ENCODE measurements at regions not wholly inside any gene's neighbourhood (a gene's known extent, or its start where the extent isn't known, plus 50 kb on each side); places are given as distances from the start of the nearest gene placed in this dataset.

DNA sequence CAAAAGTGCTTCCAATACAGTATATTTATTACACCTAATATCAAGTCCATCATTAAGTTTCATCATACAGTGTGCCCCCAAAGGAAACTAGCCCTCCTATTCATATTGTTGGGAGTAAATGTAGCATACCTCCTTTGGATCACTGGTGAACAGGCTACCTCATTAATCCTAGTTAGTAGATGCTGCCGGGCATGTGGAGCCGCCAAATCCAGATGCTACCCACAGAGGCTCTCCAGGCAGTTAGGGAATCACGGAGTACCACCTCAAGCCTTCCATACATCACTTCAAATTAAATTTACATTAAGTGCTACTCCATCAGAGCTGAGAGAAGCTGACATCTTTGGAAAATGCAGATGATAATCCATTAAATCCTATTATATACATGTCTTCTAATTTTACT is 121.7 kb upstream of the FOXD3 start:
- no peak for TF ChIP-seq POLR2AphosphoS5 (IDR thresholded peaks at IDR 0.05; ENCODE audit: borderline replicate concordance, low read depth, low read length)
- TF ChIP-seq EZH2 (IDR thresholded peaks at IDR 0.05): no peak

Measured in SK-N-MC (cell line).